SKM-1 treated with dmso at 0.1 percent for 144 hours (cell line): ENCODE measurements at regions not wholly inside any gene's neighbourhood (a gene's known extent, or its start where the extent isn't known, plus 50 kb on each side); places are given as distances from the start of the nearest gene placed in this dataset.
A peak's percentile ranks its signal among the peaks of the same experiment; 100 is the strongest.

ENCODE experiments used
- DNase-seq: peaks from one replicate; lab custom pipeline; 2025; ENCODE audit not compliant: unreplicated experiment; lab: John Stamatoyannopoulos, UW

GRCh38 chr13:109645831-109646230 lies 140.6 kb downstream of the IRS2 start:
- no peak for DNase-seq

- DNase-seq: no peak
These were observed 141.4 kb downstream of the IRS2 start for GRCh38 chr13:109644956-109645355.

GRCh38 chr13:109644069-109644750 lies 142.2 kb downstream of the IRS2 start:
- DNase-seq: no peak

- no peak for DNase-seq
These were observed 144.0 kb downstream of the IRS2 start for GRCh38 chr13:109642358-109642757.

GRCh38 chr13:109636736-109637135 lies 149.6 kb downstream of the IRS2 start:
- DNase-seq: no peak

- no peak for DNase-seq
These were observed 155.3 kb downstream of the IRS2 start for GRCh38 chr13:109631069-109631468.

GRCh38 chr13:109630271-109630670 lies 156.1 kb downstream of the IRS2 start:
- DNase-seq: no peak

- no peak for DNase-seq
These were observed 156.6 kb downstream of the IRS2 start for GRCh38 chr13:109629737-109630136.

- no peak for DNase-seq
These were observed 158.1 kb downstream of the IRS2 start for GRCh38 chr13:109628251-109628699.

- DNase-seq: no peak
These were observed 158.7 kb downstream of the IRS2 start for GRCh38 chr13:109627649-109628048.

- DNase-seq: no peak
These were observed 159.8 kb downstream of the IRS2 start for GRCh38 chr13:109626386-109627171.

- DNase-seq: no peak
These were observed 161.2 kb downstream of the IRS2 start for GRCh38 chr13:109625156-109625555.

- DNase-seq: no peak
These were observed 164.4 kb downstream of the IRS2 start for GRCh38 chr13:109622006-109622405.

- no peak for DNase-seq
These were observed 170.5 kb downstream of the IRS2 start for GRCh38 chr13:109615721-109616420.

- DNase-seq: no peak
These were observed 174.3 kb downstream of the IRS2 start for GRCh38 chr13:109611912-109612691.

- DNase-seq: peak; percentile 43
These were observed 175.9 kb downstream of the IRS2 start for GRCh38 chr13:109610517-109610916.

GRCh38 chr13:109608503-109608902 lies 177.9 kb downstream of the IRS2 start:
- no peak for DNase-seq

- no peak for DNase-seq
These were observed 178.3 kb downstream of the IRS2 start for GRCh38 chr13:109608059-109608458.

- DNase-seq: no peak
These were observed 179.9 kb downstream of the IRS2 start for GRCh38 chr13:109606520-109606919.

- no peak for DNase-seq
These were observed 180.5 kb downstream of the IRS2 start for GRCh38 chr13:109605846-109606245.

- DNase-seq: no peak
These were observed 181.5 kb downstream of the IRS2 start for GRCh38 chr13:109604894-109605293.
